H9 (cell line): ENCODE measurements at regions not wholly inside any gene's neighbourhood (a gene's known extent, or its start where the extent isn't known, plus 50 kb on each side); places are given as distances from the start of the nearest gene placed in this dataset.

Experiments
- DNase-seq: peaks from one replicate; pipeline ENCODE4 v3.0.0-alpha.2; 2017
- H2AFZ ChIP-seq: one replicate; pipeline ENCODE4 v1.6.1; 2013; ENCODE audit warnings: mild to moderate bottlenecking, low read length, control low read depth, moderate library complexity
- H2AK5ac ChIP-seq: 2 replicates; pipeline ENCODE4 v1.6.1; 2013; ENCODE audit warnings: low read length, control low read depth, mixed read lengths; ENCODE audit not compliant: insufficient read length
- H2BK120ac ChIP-seq: one replicate; pipeline ENCODE4 v1.6.1; 2013; ENCODE audit warnings: low read depth, mild to moderate bottlenecking, low read length, control low read depth, inconsistent platforms; ENCODE audit not compliant: poor library complexity, severe bottlenecking
- H2BK12ac ChIP-seq: 2 replicates; pipeline ENCODE4 v1.6.1; 2013; ENCODE audit warnings: low read length, control low read depth, mixed read lengths, low read depth; ENCODE audit not compliant: insufficient read length
- H2BK15ac ChIP-seq: 2 replicates; pipeline ENCODE4 v1.6.1; 2013; ENCODE audit warnings: low read depth, low read length, control low read depth
- H2BK20ac ChIP-seq: one replicate; pipeline ENCODE4 v1.6.1; 2013; ENCODE audit warnings: low read depth, mild to moderate bottlenecking, low read length, control low read depth, inconsistent platforms; ENCODE audit not compliant: poor library complexity, severe bottlenecking
- H2BK5ac ChIP-seq: 2 replicates; pipeline ENCODE4 v1.6.1; 2013; ENCODE audit warnings: low read length, control low read depth, mixed read lengths; ENCODE audit not compliant: insufficient read length
- H3K14ac ChIP-seq: 2 replicates; pipeline ENCODE4 v1.6.1; 2013; ENCODE audit warnings: low read length, control low read depth; ENCODE audit not compliant: insufficient read depth
- H3K18ac ChIP-seq: 2 replicates; pipeline ENCODE4 v1.6.1; 2013; ENCODE audit warnings: low read depth, mild to moderate bottlenecking, mixed read lengths, low read length, control low read depth; ENCODE audit not compliant: insufficient read length
- H3K23ac ChIP-seq: 2 replicates; pipeline ENCODE4 v1.6.1; 2013; ENCODE audit warnings: low read length, control low read depth, mixed read lengths, low read depth; ENCODE audit not compliant: insufficient read length
- H3K23me2 ChIP-seq: 2 replicates; pipeline ENCODE4 v1.6.1; 2013; ENCODE audit warnings: low read depth, mild to moderate bottlenecking, mixed read lengths, low read length, control low read depth; ENCODE audit not compliant: insufficient read length, poor library complexity, severe bottlenecking
- H3K27ac ChIP-seq: 2 replicates; pipeline ENCODE4 v1.5.1; 2013; ENCODE audit warnings: low read length, control low read depth, mixed read lengths, low read depth; ENCODE audit not compliant: insufficient read length
- H3K27me3 ChIP-seq: 2 replicates; pipeline ENCODE4 v1.6.1; 2013; ENCODE audit warnings: low read length, control low read depth, inconsistent platforms; ENCODE audit not compliant: insufficient read depth
- H3K4ac ChIP-seq: 2 replicates; pipeline ENCODE4 v1.6.1; 2013; ENCODE audit warnings: low read depth, mild to moderate bottlenecking, control low read depth, inconsistent platforms, low read length, moderate library complexity
- H3K4me1 ChIP-seq: 2 replicates; pipeline ENCODE4 v1.6.1; 2013; ENCODE audit warnings: low read length, control low read depth, inconsistent platforms; ENCODE audit not compliant: insufficient read depth
- H3K4me2 ChIP-seq: 2 replicates; pipeline ENCODE4 v1.6.1; 2013; ENCODE audit warnings: low read length, control low read depth, mixed read lengths; ENCODE audit not compliant: insufficient read length, insufficient read depth
- H3K56ac ChIP-seq: 2 replicates; pipeline ENCODE4 v1.6.1; 2013; ENCODE audit warnings: low read depth, mild to moderate bottlenecking, mixed read lengths, low read length, control low read depth; ENCODE audit not compliant: insufficient read length
- H3K79me1 ChIP-seq: 2 replicates; pipeline ENCODE4 v1.6.1; 2013; ENCODE audit warnings: low read depth, mild to moderate bottlenecking, moderate library complexity, low read length, control low read depth, inconsistent platforms; ENCODE audit not compliant: insufficient read depth, poor library complexity, severe bottlenecking
- H3K79me2 ChIP-seq: 2 replicates; pipeline ENCODE4 v1.6.1; 2013; ENCODE audit warnings: low read length, control low read depth, inconsistent platforms; ENCODE audit not compliant: insufficient read depth
- H3K9ac ChIP-seq: 2 replicates; pipeline ENCODE4 v1.6.1; 2013; ENCODE audit warnings: low read length, control low read depth, mixed read lengths; ENCODE audit not compliant: insufficient read length; ENCODE audit errors: extremely low read depth
- H3K9me3 ChIP-seq: one replicate; pipeline ENCODE4 v1.6.1; 2013; ENCODE audit warnings: low read depth, low read length, inconsistent platforms; ENCODE audit not compliant: control insufficient read depth
- H3T11ph ChIP-seq: one replicate; pipeline ENCODE4 v1.6.1; 2013; ENCODE audit warnings: mild to moderate bottlenecking, low read length, control low read depth, inconsistent platforms
- H4K20me1 ChIP-seq: one replicate; pipeline ENCODE4 v1.6.1; 2013; ENCODE audit not compliant: control insufficient read depth, insufficient read length, insufficient read depth
- H4K5ac ChIP-seq: 2 replicates; pipeline ENCODE4 v1.6.1; 2013; ENCODE audit warnings: low read depth, mild to moderate bottlenecking, mixed read lengths, low read length, control low read depth; ENCODE audit not compliant: insufficient read length
- H4K8ac ChIP-seq: replicated peaks from 2 replicates; pipeline ENCODE4 v1.6.1; 2013; ENCODE audit warnings: low read length, control low read depth, mixed read lengths, low read depth; ENCODE audit not compliant: insufficient read length
- H4K91ac ChIP-seq: 2 replicates; pipeline ENCODE4 v1.6.1; 2013; ENCODE audit warnings: low read depth, mild to moderate bottlenecking, moderate library complexity, mixed read lengths, low read length, control low read depth; ENCODE audit not compliant: insufficient read length
- H3K27ac Mint-ChIP-seq, 3 experiments: 2 replicates in 2 of 3; 3 replicates in 1 of 3; pipeline ENCODE4 v1.8.0; 2020 to 2021; ENCODE audit warnings: mixed read lengths in 3 of 3, mild to moderate bottlenecking in 1 of 3, moderate library complexity in 1 of 3
- H3K27me3 Mint-ChIP-seq: 2 replicates; pipeline ENCODE4 v1.8.0; 2021; ENCODE audit warnings: low read depth, mild to moderate bottlenecking, moderate library complexity, mixed read lengths
- H3K36me3 Mint-ChIP-seq, 3 experiments: 2 replicates in 2 of 3; 3 replicates in 1 of 3; pipeline ENCODE4 v1.8.0; 2020 to 2021; ENCODE audit warnings: low read depth in 3 of 3, mixed read lengths in 3 of 3; ENCODE audit not compliant: insufficient read depth in 1 of 3
- H3K4me1 Mint-ChIP-seq, 2 experiments: 2 replicates each; pipeline ENCODE4 v1.8.0; 2020; ENCODE audit warnings: mixed read lengths in 2 of 2
- H3K4me3 Mint-ChIP-seq, 2 experiments: 2 replicates in 1 of 2; 3 replicates in 1 of 2; pipeline ENCODE4 v1.8.0; 2020 to 2021; ENCODE audit warnings: mild to moderate bottlenecking in 2 of 2, mixed read lengths in 2 of 2, moderate library complexity in 1 of 2
- H3K9me3 Mint-ChIP-seq, 2 experiments: 2 replicates in 1 of 2; 3 replicates in 1 of 2; pipeline ENCODE4 v1.8.0; 2020; ENCODE audit warnings: mild to moderate bottlenecking in 2 of 2, mixed read lengths in 2 of 2, moderate library complexity in 1 of 2
- WGBS: extraction: QIAGEN DNeasy Blood & Tissue Kit; methylation state at CpG from one replicate; pipeline ENCODE4 v1.1.7; 2013; ENCODE audit warnings: missing lambda C conversion rate, low lambda C conversion rate, mixed read lengths; ENCODE audit not compliant: insufficient read length; ENCODE audit errors: extremely low coverage; 5-methylcytosine and 5-hydroxymethylcytosine counted together
- TF ChIP-seq, protein P1 (sequence below): fragments of 200-600 bp; sonication (generic); conservative IDR thresholded peaks from 3 replicates; pipeline ENCODE4 v1.8.0; 2021; ENCODE audit warnings: antibody characterized with exemption, mild to moderate bottlenecking

DNA sequence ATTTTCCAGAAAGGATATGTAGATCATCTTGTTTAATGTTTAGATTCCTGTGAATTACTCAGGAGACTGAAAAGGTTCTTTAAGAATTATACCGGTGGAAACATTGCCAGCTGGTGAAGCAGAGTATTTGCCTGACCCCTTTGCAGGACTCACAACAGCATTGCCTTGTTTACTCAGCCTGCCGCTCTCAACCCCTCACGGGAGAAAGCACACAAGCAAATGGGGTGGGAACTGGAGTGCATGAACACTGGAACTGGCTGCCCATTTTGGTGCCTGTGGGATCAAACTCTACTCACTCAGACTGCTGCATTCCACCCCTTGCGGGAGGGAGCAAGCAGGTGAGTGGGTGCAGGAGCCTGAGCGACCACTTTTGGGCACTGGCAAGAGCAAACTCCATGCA lies 804.7 kb upstream of the SLITRK1 start:
- H3T11ph ChIP-seq, result no peak overlapping the region
- H2BK5ac ChIP-seq, result no peak overlapping the region
- Mint-ChIP-seq H3K9me3 (no peaks in the 10 kb centered on the region), H3K36me3 (no peaks in the 10 kb centered on the region), H3K27ac (no peak overlapping the region), H3K4me3 (no peak overlapping the region), H3K27me3 (no peaks in the 10 kb centered on the region), H3K4me1 (no peaks in the 10 kb centered on the region)
- no peaks in the 10 kb centered on the region for H3K4me1 ChIP-seq
- H3K9ac ChIP-seq, result no peak overlapping the region
- no CpG with 5 or more reads among the region's 5 CpGs for WGBS
- no peak overlapping the region for H2BK20ac ChIP-seq
- H3K18ac ChIP-seq, result no peak overlapping the region
- no peak overlapping the region for H3K56ac ChIP-seq
- no peaks in the 10 kb centered on the region; the same call in 1 of the 2 replicates for H3K27me3 ChIP-seq
- H2AFZ ChIP-seq, result no peak overlapping the region
- H2BK120ac ChIP-seq, result no peak overlapping the region
- H3K14ac ChIP-seq, result no peak overlapping the region; the same call in 1 of the 2 replicates
- no peak overlapping the region for H2BK12ac ChIP-seq
- DNase-seq, result no peak
- no peaks in the 10 kb centered on the region for H3K79me1 ChIP-seq
- TF ChIP-seq, protein P1, sequence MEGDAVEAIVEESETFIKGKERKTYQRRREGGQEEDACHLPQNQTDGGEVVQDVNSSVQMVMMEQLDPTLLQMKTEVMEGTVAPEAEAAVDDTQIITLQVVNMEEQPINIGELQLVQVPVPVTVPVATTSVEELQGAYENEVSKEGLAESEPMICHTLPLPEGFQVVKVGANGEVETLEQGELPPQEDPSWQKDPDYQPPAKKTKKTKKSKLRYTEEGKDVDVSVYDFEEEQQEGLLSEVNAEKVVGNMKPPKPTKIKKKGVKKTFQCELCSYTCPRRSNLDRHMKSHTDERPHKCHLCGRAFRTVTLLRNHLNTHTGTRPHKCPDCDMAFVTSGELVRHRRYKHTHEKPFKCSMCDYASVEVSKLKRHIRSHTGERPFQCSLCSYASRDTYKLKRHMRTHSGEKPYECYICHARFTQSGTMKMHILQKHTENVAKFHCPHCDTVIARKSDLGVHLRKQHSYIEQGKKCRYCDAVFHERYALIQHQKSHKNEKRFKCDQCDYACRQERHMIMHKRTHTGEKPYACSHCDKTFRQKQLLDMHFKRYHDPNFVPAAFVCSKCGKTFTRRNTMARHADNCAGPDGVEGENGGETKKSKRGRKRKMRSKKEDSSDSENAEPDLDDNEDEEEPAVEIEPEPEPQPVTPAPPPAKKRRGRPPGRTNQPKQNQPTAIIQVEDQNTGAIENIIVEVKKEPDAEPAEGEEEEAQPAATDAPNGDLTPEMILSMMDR, result no peak
- no peak overlapping the region for H4K91ac ChIP-seq
- H2AK5ac ChIP-seq, result no peak overlapping the region
- H3K23ac ChIP-seq, result no peak overlapping the region
- H4K8ac ChIP-seq, result no peak overlapping the region
- no peak overlapping the region for H3K4ac ChIP-seq
- H3K27ac ChIP-seq, result no peak overlapping the region
- no peak overlapping the region for H3K4me2 ChIP-seq
- H4K20me1 ChIP-seq, result no peaks in the 10 kb centered on the region
- no peak overlapping the region for H2BK15ac ChIP-seq
- H3K79me2 ChIP-seq, result no peaks in the 10 kb centered on the region
- no peak overlapping the region for H4K5ac ChIP-seq
- no peaks in the 10 kb centered on the region for H3K9me3 ChIP-seq
- no peaks in the 10 kb centered on the region for H3K23me2 ChIP-seq
